HepG2 (cell line): ENCODE measurements at regions not wholly inside any gene's neighbourhood (a gene's known extent, or its start where the extent isn't known, plus 50 kb on each side); places are given as distances from the start of the nearest gene placed in this dataset.

ENCODE experiments used
- ATAC-seq: fragments of 200-7000 bp; cut with Tn5 transposase; 3 replicates; pipeline ENCODE4 v1.9.1; 2020; ENCODE audit warnings: mild to moderate bottlenecking, moderate library complexity
- BruUV-seq: library from RNA; stranded (reverse); fragments of 400-500 nt; replicated peaks from 2 replicates; lab custom pipeline; 2021; lab: Mats Ljungman, UMichigan
- CTCF ChIA-PET: fragments of 300-600 bp; formaldehyde crosslinking; extraction: SDS; loops from one replicate; lab custom pipeline; 2021; ENCODE audit warnings: low total read pairs, inconsistent platforms, low intra/inter-chr PET ratio; lab: Yijun Ruan, JAX
- POLR2A ChIA-PET: fragments of 350-600 bp; sonication (Branson Sonifier 250); formaldehyde crosslinking; loops from one replicate; lab custom pipeline; 2020; ENCODE audit warnings: antibody characterized with exemption, inconsistent platforms; lab: Yijun Ruan, JAX
- DNase-seq: peaks from one replicate; pipeline ENCODE4 v3.0.0-alpha.2; 2015; ENCODE audit warnings: low spot score
- FAIRE-seq: peaks from 3 replicates; lab custom pipeline; 2011; peaks lifted over from hg19 to GRCh38; lab: Jason Lieb, UNC
- H2AFZ ChIP-seq: one replicate; pipeline ENCODE4 v1.6.1; 2011; ENCODE audit warnings: low read length, inconsistent platforms
- H3K27ac ChIP-seq: fragments of 300-600 bp; 3 replicates; pipeline ENCODE4 v1.8.0; 2011; ENCODE audit warnings: mixed run types, mild to moderate bottlenecking, mixed read lengths, low read length, inconsistent platforms; ENCODE audit not compliant: insufficient read depth; ENCODE audit errors: extremely low read length
- H3K27me3 ChIP-seq, 2 experiments: fragments of 200-600 bp in 1 of 2; 2 replicates in 1 of 2; 3 replicates in 1 of 2; pipeline versions ENCODE4 v1.6.0 to v1.8.0; 2011; ENCODE audit warnings: low read length in 2 of 2, mild to moderate bottlenecking in 2 of 2, moderate library complexity in 2 of 2, inconsistent platforms in 1 of 2; ENCODE audit not compliant: insufficient read depth in 2 of 2, control insufficient read depth in 1 of 2
- H3K36me3 ChIP-seq, 2 experiments: fragments of 200-600 bp in 1 of 2; replicated peaks in 1 of 2; 2 replicates in 1 of 2; 3 replicates in 1 of 2; pipeline versions ENCODE4 v1.5.1 to v1.8.0; 2011; ENCODE audit warnings: low read length in 2 of 2, inconsistent platforms in 1 of 2; ENCODE audit not compliant: insufficient read depth in 2 of 2, control insufficient read depth in 1 of 2
- H3K4me1 ChIP-seq: 2 replicates; pipeline ENCODE4 v1.5.1; 2012; ENCODE audit warnings: low read length, inconsistent platforms; ENCODE audit not compliant: insufficient read depth
- H3K4me2 ChIP-seq: 2 replicates; pipeline ENCODE4 v1.6.0; 2011; ENCODE audit warnings: low read depth, low read length, inconsistent platforms
- H3K4me3 ChIP-seq, 3 experiments: fragments of 200-600 bp in 1 of 3; sonication (generic), shearing (Covaris generic) in 1 of 3; replicated peaks in 1 of 3; 2 replicates each; pipeline ENCODE4 v1.5.1; 2011 to 2016; ENCODE audit warnings: low read length in 3 of 3, inconsistent platforms in 2 of 3, low read depth in 2 of 3, mild to moderate bottlenecking in 2 of 3, control low read depth in 1 of 3, mixed read lengths in 1 of 3; ENCODE audit not compliant: insufficient read depth in 1 of 3
- H3K79me2 ChIP-seq: one replicate; pipeline ENCODE4 v1.6.1; 2011; ENCODE audit warnings: low read length, inconsistent platforms; ENCODE audit not compliant: insufficient read depth
- H3K9ac ChIP-seq: 2 replicates; pipeline ENCODE4 v1.6.0; 2011; ENCODE audit warnings: mild to moderate bottlenecking, low read depth, low read length, inconsistent platforms; ENCODE audit not compliant: insufficient read depth
- H3K9me3 ChIP-seq: 2 replicates; pipeline ENCODE4 v1.5.1; 2012; ENCODE audit warnings: mild to moderate bottlenecking, low read length
- H4K20me1 ChIP-seq: 2 replicates; pipeline ENCODE4 v1.6.0; 2011; ENCODE audit warnings: inconsistent platforms, mild to moderate bottlenecking, low read length, moderate library complexity; ENCODE audit not compliant: insufficient read depth
- SIX4 ChIP-seq: sonication (generic); formaldehyde crosslinking; IDR thresholded peaks from 2 replicates; pipeline ENCODE4 v1.4.0; 2020; ENCODE audit warnings: missing genetic modification reagents
- TAF15 ChIP-seq: fragments of 200-400 bp; formaldehyde crosslinking; IDR thresholded peaks from one replicate; pipeline ENCODE4 v1.6.1; 2018; ENCODE audit warnings: mild to moderate bottlenecking, low read depth, low read length; ENCODE audit not compliant: poor library complexity, severe bottlenecking
- THYN1 ChIP-seq: sonication (generic); formaldehyde crosslinking; IDR thresholded peaks from 2 replicates; pipeline ENCODE4 v1.8.1; 2023; ENCODE audit warnings: low read depth, mild to moderate bottlenecking, moderate library complexity, missing genetic modification reagents, borderline replicate concordance
- ZNF263 ChIP-seq: sonication (generic); formaldehyde crosslinking; IDR thresholded peaks from 2 replicates; pipeline ENCODE4 v1.4.0; 2020; ENCODE audit warnings: missing genetic modification reagents
- ZNF558 ChIP-seq: sonication (generic); formaldehyde crosslinking; IDR thresholded peaks from 2 replicates; pipeline ENCODE4 v1.9.0; 2022; ENCODE audit warnings: mild to moderate bottlenecking, missing genetic modification reagents, borderline replicate concordance
- ZSCAN9 ChIP-seq: IDR thresholded peaks from 2 replicates; pipeline ENCODE4 v1.6.1; 2016; ENCODE audit warnings: borderline replicate concordance
- WGBS: methylation state at CpG from one replicate; pipeline ENCODE4 v1.1.6; 2017; ENCODE audit warnings: low lambda C conversion rate; 5-methylcytosine and 5-hydroxymethylcytosine counted together
- in situ Hi-C: cut with HindIII; loops from 2 replicates; pipeline ENCODE4 v1.10.0; 2017; ENCODE audit warnings: low pct_unique_long_range_greater_than_20kb; ENCODE audit not compliant: extremely low pct_ligation_motif_present
- intact Hi-C: fragments of 100-400 bp; cut with micrococcal nuclease; formaldehyde crosslinking; loops from one replicate; pipeline ENCODE4 v1.10.0; 2022; ENCODE audit not compliant: unreplicated experiment
- TF ChIP-seq, protein P1 (sequence below): sonication (generic); formaldehyde crosslinking; IDR thresholded peaks from 2 replicates; pipeline ENCODE4 v1.4.0; 2020; ENCODE audit warnings: missing genetic modification reagents
- TF ChIP-seq, protein P2 (sequence below): sonication (generic); formaldehyde crosslinking; IDR thresholded peaks from 2 replicates; pipeline ENCODE4 v1.5.1; 2020; ENCODE audit warnings: missing genetic modification reagents, mild to moderate bottlenecking, borderline replicate concordance
- TF ChIP-seq, protein P3 (sequence below): sonication (generic); formaldehyde crosslinking; IDR thresholded peaks from 2 replicates; pipeline ENCODE4 v1.5.0; 2020; ENCODE audit warnings: missing genetic modification reagents

DNA sequence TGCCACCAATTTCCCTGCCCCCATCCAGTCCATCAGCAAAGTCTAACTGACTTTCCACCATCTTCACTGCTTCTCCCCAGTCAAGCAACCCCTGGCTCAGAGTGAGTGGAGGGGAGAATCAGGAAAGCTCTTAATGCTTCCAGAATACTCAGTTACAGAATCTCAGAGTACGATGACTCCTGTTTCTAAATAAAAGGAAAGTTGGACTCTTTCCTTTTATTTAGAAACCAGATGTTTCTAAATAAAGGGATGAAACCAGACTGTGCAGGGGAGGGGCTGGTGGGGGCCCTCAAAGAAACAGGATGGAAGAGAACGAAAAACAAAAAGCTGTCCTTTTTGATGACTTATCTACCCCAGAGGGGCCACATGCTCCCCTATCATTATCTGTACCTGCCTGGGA, 85.2 kb upstream of the PPM1J start:
- ChIA-PET CTCF (no interaction called here), POLR2A (no interaction called here)
- no peak for FAIRE-seq
- intact Hi-C loops = no loop called here
- Histone ChIP-seq H3K4me3 (no peak overlapping the region), H3K27ac (no peak overlapping the region), H3K4me1 (peaks cover 20% of the 10 kb centered on the region), H4K20me1 (no peaks in the 10 kb centered on the region), H3K9me3 (no peaks in the 10 kb centered on the region), H3K9ac (no peak overlapping the region)
- in situ Hi-C loops = no loop called here
- DNase-seq = no peak
- no TSS peak for BruUV-seq
- TF ChIP-seq THYN1 (no peak), SIX4 (no peak), ZNF263 (CRISPR knock-in tag) (no peak), ZNF558 (no peak), TAF15 (no peak), ZSCAN9 (no peak)
- TF ChIP-seq, protein P1, sequence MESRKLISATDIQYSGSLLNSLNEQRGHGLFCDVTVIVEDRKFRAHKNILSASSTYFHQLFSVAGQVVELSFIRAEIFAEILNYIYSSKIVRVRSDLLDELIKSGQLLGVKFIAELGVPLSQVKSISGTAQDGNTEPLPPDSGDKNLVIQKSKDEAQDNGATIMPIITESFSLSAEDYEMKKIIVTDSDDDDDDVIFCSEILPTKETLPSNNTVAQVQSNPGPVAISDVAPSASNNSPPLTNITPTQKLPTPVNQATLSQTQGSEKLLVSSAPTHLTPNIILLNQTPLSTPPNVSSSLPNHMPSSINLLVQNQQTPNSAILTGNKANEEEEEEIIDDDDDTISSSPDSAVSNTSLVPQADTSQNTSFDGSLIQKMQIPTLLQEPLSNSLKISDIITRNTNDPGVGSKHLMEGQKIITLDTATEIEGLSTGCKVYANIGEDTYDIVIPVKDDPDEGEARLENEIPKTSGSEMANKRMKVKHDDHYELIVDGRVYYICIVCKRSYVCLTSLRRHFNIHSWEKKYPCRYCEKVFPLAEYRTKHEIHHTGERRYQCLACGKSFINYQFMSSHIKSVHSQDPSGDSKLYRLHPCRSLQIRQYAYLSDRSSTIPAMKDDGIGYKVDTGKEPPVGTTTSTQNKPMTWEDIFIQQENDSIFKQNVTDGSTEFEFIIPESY (CRISPR knock-in tag) = no peak
- TF ChIP-seq, protein P2, sequence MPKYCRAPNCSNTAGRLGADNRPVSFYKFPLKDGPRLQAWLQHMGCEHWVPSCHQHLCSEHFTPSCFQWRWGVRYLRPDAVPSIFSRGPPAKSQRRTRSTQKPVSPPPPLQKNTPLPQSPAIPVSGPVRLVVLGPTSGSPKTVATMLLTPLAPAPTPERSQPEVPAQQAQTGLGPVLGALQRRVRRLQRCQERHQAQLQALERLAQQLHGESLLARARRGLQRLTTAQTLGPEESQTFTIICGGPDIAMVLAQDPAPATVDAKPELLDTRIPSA = no peak
- TF ChIP-seq, protein P3, sequence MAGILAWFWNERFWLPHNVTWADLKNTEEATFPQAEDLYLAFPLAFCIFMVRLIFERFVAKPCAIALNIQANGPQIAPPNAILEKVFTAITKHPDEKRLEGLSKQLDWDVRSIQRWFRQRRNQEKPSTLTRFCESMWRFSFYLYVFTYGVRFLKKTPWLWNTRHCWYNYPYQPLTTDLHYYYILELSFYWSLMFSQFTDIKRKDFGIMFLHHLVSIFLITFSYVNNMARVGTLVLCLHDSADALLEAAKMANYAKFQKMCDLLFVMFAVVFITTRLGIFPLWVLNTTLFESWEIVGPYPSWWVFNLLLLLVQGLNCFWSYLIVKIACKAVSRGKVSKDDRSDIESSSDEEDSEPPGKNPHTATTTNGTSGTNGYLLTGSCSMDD = no peak
- TF ChIP-seq, all 625 proteins: peak for 0
- no peak for ATAC-seq
- WGBS = 52% methylated on average over 2 of the region's 2 CpGs
- Histone ChIP-seq H3K36me3 (no peaks in the 10 kb centered on the region), H3K27me3 (peaks cover 0 to 3% of the 10 kb centered on the region in 2 experiments; a peak in 1 of 5 replicates), H3K4me2 (no peak overlapping the region), H3K79me2 (no peaks in the 10 kb centered on the region), H2AFZ (no peak overlapping the region)
